Fibroblast of lung (primary cell): ENCODE measurements at regions not wholly inside any gene's neighbourhood (a gene's known extent, or its start where the extent isn't known, plus 50 kb on each side); places are given as distances from the start of the nearest gene placed in this dataset.

Experiments
- DNase-seq, 2 donors: peaks; one replicate each; pipeline versions ENCODE4 v3.0.0 to v3.0.0-alpha.2; 2010; ENCODE audit warnings: low read depth in 2 of 2
- H2AFZ ChIP-seq: 2 replicates; pipeline ENCODE4 v1.5.1; 2012; ENCODE audit warnings: low read length, control low read depth, inconsistent platforms
- H3K27ac ChIP-seq: 2 replicates; pipeline ENCODE4 v1.5.1; 2011; ENCODE audit warnings: low read length, control low read depth; ENCODE audit not compliant: insufficient read depth
- H3K27me3 ChIP-seq: 2 replicates; pipeline ENCODE4 v1.5.1; 2011; ENCODE audit warnings: mild to moderate bottlenecking, low read length; ENCODE audit not compliant: control insufficient read depth, insufficient read depth
- H3K36me3 ChIP-seq: 2 replicates; pipeline ENCODE4 v1.5.1; 2011; ENCODE audit warnings: low read length; ENCODE audit not compliant: control insufficient read depth, insufficient read depth
- H3K4me1 ChIP-seq: 2 replicates; pipeline ENCODE4 v1.5.1; 2011; ENCODE audit warnings: low read length; ENCODE audit not compliant: control insufficient read depth, insufficient read depth; ENCODE audit errors: extremely low read depth
- H3K4me2 ChIP-seq: 2 replicates; pipeline ENCODE4 v1.5.1; 2011; ENCODE audit warnings: low read length, control low read depth; ENCODE audit not compliant: insufficient read depth; ENCODE audit errors: extremely low read depth
- H3K4me3 ChIP-seq, 4 experiments: fragments of 200-600 bp in 1 of 4; sonication (generic) in 1 of 4; replicated peaks in 1 of 4; 2 replicates each; pipeline ENCODE4 v1.5.1; 2011 to 2016; ENCODE audit warnings: low read length in 4 of 4, low read depth in 3 of 4, mild to moderate bottlenecking in 3 of 4, control low read depth in 2 of 4, inconsistent platforms in 1 of 4, mixed read lengths in 1 of 4; ENCODE audit not compliant: insufficient read depth in 1 of 4; ENCODE audit errors: control extremely low read depth in 1 of 4
- H3K79me2 ChIP-seq: 2 replicates; pipeline ENCODE4 v1.5.1; 2012; ENCODE audit warnings: mild to moderate bottlenecking, low read length, inconsistent platforms; ENCODE audit not compliant: control insufficient read depth, insufficient read depth
- H3K9ac ChIP-seq: 2 replicates; pipeline ENCODE4 v1.5.1; 2011; ENCODE audit warnings: mild to moderate bottlenecking, low read length, control low read depth; ENCODE audit not compliant: insufficient read depth
- H3K9me3 ChIP-seq: 2 replicates; pipeline ENCODE4 v1.5.1; 2012; ENCODE audit warnings: low read depth, low read length; ENCODE audit not compliant: control insufficient read depth, insufficient read depth
- H4K20me1 ChIP-seq: 2 replicates; pipeline ENCODE4 v1.5.1; 2011; ENCODE audit warnings: low read length; ENCODE audit not compliant: control insufficient read depth, insufficient read depth; ENCODE audit errors: extremely low read depth
- EZH2 ChIP-seq: IDR thresholded peaks from 2 replicates; pipeline ENCODE4 v1.5.1; 2012; ENCODE audit warnings: low read length, control low read depth, mild to moderate bottlenecking; ENCODE audit errors: missing control alignments
- TF ChIP-seq, protein P1 (sequence below), 2 donors: IDR thresholded peaks in 1 of 2; conservative IDR thresholded peaks in 1 of 2; 1 replicate in 1 of 2; 2 replicates in 1 of 2; pipeline ENCODE4 v1.5.1; 2011 to 2012; ENCODE audit warnings: low read length in 2 of 2, control low read depth in 1 of 2, inconsistent platforms in 1 of 2, low read depth in 1 of 2, mild to moderate bottlenecking in 1 of 2

- Histone ChIP-seq H3K4me1 (no peaks in the 10 kb centered on the region), H3K9ac (no peak overlapping the region), H3K9me3 (no peaks in the 10 kb centered on the region), H3K4me3 (no peak overlapping the region), H3K27me3 (no peaks in the 10 kb centered on the region), H4K20me1 (no peaks in the 10 kb centered on the region), H3K27ac (no peak overlapping the region), H2AFZ (no peak overlapping the region), H3K36me3 (no peaks in the 10 kb centered on the region), H3K4me2 (no peak overlapping the region), H3K79me2 (no peaks in the 10 kb centered on the region)
- DNase-seq = no peak
- TF ChIP-seq, protein P1, sequence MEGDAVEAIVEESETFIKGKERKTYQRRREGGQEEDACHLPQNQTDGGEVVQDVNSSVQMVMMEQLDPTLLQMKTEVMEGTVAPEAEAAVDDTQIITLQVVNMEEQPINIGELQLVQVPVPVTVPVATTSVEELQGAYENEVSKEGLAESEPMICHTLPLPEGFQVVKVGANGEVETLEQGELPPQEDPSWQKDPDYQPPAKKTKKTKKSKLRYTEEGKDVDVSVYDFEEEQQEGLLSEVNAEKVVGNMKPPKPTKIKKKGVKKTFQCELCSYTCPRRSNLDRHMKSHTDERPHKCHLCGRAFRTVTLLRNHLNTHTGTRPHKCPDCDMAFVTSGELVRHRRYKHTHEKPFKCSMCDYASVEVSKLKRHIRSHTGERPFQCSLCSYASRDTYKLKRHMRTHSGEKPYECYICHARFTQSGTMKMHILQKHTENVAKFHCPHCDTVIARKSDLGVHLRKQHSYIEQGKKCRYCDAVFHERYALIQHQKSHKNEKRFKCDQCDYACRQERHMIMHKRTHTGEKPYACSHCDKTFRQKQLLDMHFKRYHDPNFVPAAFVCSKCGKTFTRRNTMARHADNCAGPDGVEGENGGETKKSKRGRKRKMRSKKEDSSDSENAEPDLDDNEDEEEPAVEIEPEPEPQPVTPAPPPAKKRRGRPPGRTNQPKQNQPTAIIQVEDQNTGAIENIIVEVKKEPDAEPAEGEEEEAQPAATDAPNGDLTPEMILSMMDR (conservative IDR thresholded peaks at IDR 0.05 in 1 of 2, IDR thresholded peaks at IDR 0.05 in 1 of 2; ENCODE audit: low read depth in 1 of 2, low read length in 2 of 2) = no peak
- TF ChIP-seq EZH2 = no peak
These were observed 1926.8 kb downstream of the NCAM2 start for GRCh38 chr21:22925032-22925431.

GRCh38 chr21:22927469-22927868 is 1929.3 kb downstream of the NCAM2 start:
- no peak overlapping the region for H3K4me2 ChIP-seq

GRCh38 chr21:22941779-22942490 is 1943.7 kb downstream of the NCAM2 start:
- Histone ChIP-seq H3K4me2 (no peak overlapping the region), H3K27me3 (no peaks in the 10 kb centered on the region), H3K36me3 (no peaks in the 10 kb centered on the region), H3K4me3 (no peak overlapping the region), H3K79me2 (no peaks in the 10 kb centered on the region), H3K9ac (no peak overlapping the region), H3K4me1 (no peaks in the 10 kb centered on the region), H3K9me3 (no peaks in the 10 kb centered on the region), H4K20me1 (no peaks in the 10 kb centered on the region), H2AFZ (no peak overlapping the region), H3K27ac (no peak overlapping the region)
- TF ChIP-seq, protein P1 (conservative IDR thresholded peaks at IDR 0.05 in 1 of 2, IDR thresholded peaks at IDR 0.05 in 1 of 2; ENCODE audit: low read depth in 1 of 2, low read length in 2 of 2) = no peak
- TF ChIP-seq EZH2 = no peak
- DNase-seq = no peak

More at GRCh38 chr21:22927469-22927868, 1929.3 kb downstream of the NCAM2 start:
- DNase-seq = no peak
- no peak overlapping the region for H3K27ac ChIP-seq
- no peak overlapping the region for H3K4me3 ChIP-seq
- H3K36me3 ChIP-seq = no peaks in the 10 kb centered on the region
- no peak overlapping the region for H2AFZ ChIP-seq
- TF ChIP-seq EZH2 = no peak
- TF ChIP-seq, protein P1 (conservative IDR thresholded peaks at IDR 0.05 in 1 of 2, IDR thresholded peaks at IDR 0.05 in 1 of 2; ENCODE audit: low read depth in 1 of 2, low read length in 2 of 2) = no peak
- H3K4me1 ChIP-seq = no peaks in the 10 kb centered on the region
- no peak overlapping the region for H3K9ac ChIP-seq
- no peaks in the 10 kb centered on the region for H3K79me2 ChIP-seq
- no peaks in the 10 kb centered on the region for H3K9me3 ChIP-seq
- no peaks in the 10 kb centered on the region for H4K20me1 ChIP-seq
- H3K27me3 ChIP-seq = no peaks in the 10 kb centered on the region
